HL-60/S4 treated with phorbol 12-myristate 13-acetate at 8.2 ng/mL for 4 days and 3 days (cell line): ENCODE measurements at regions not wholly inside any gene's neighbourhood (a gene's known extent, or its start where the extent isn't known, plus 50 kb on each side); places are given as distances from the start of the nearest gene placed in this dataset.

ENCODE experiments used
- in situ Hi-C: fragments of 300-500 bp; cut with MboI; formaldehyde crosslinking; loops from 2 replicates; pipeline ENCODE4 v1.15.0; 2022; ENCODE audit warnings: low sequenced_read_pairs

- in situ Hi-C loops = no loop called here
Measured at GRCh38 chr9:13450723-13451122, 171.2 kb upstream of the MPDZ start.

GRCh38 chr9:13448482-13448881 lies 169.0 kb upstream of the MPDZ start:
- in situ Hi-C loops = loop anchor here (25.0 kb wide), 1 partner anchor 914 kb away; no protein-coding TSS in a partner anchor

- in situ Hi-C loops = loop anchor here (25.0 kb wide), 1 partner anchor 914 kb away; no protein-coding TSS in a partner anchor
Measured at GRCh38 chr9:13447843-13448422, 168.4 kb upstream of the MPDZ start.

GRCh38 chr9:13446938-13447842 lies 167.7 kb upstream of the MPDZ start:
- in situ Hi-C loops = loop anchor here (25.0 kb wide), 1 partner anchor 915 kb away; no protein-coding TSS in a partner anchor

- in situ Hi-C loops = loop anchor here (25.0 kb wide), 1 partner anchor 916 kb away; no protein-coding TSS in a partner anchor
Measured at GRCh38 chr9:13446286-13446937, 166.9 kb upstream of the MPDZ start.

GRCh38 chr9:13445103-13445500 lies 165.6 kb upstream of the MPDZ start:
- in situ Hi-C loops = loop anchor here (25.0 kb wide), 1 partner anchor 917 kb away; no protein-coding TSS in a partner anchor

GRCh38 chr9:13444245-13445102 lies 165.0 kb upstream of the MPDZ start:
- in situ Hi-C loops = loop anchor here (25.0 kb wide), 1 partner anchor 918 kb away; no protein-coding TSS in a partner anchor

GRCh38 chr9:13443346-13444244 lies 164.1 kb upstream of the MPDZ start:
- in situ Hi-C loops = loop anchor here (25.0 kb wide), 1 partner anchor 919 kb away; no protein-coding TSS in a partner anchor

GRCh38 chr9:13439685-13440476 lies 160.4 kb upstream of the MPDZ start:
- in situ Hi-C loops = loop anchor here (25.0 kb wide), 1 partner anchor 922 kb away; no protein-coding TSS in a partner anchor

GRCh38 chr9:13437866-13438265 lies 158.4 kb upstream of the MPDZ start:
- in situ Hi-C loops = loop anchor here (25.0 kb wide), 1 partner anchor 924 kb away; no protein-coding TSS in a partner anchor

- in situ Hi-C loops = loop anchor here (25.0 kb wide), 1 partner anchor 926 kb away; no protein-coding TSS in a partner anchor
Measured at GRCh38 chr9:13436591-13436990, 157.1 kb upstream of the MPDZ start.

GRCh38 chr9:13433453-13433852 lies 154.0 kb upstream of the MPDZ start:
- in situ Hi-C loops = loop anchor here (25.0 kb wide), 1 partner anchor 929 kb away; no protein-coding TSS in a partner anchor

- in situ Hi-C loops = loop anchor here (25.0 kb wide), 1 partner anchor 929 kb away; no protein-coding TSS in a partner anchor
Measured at GRCh38 chr9:13432904-13433303, 153.4 kb upstream of the MPDZ start.

GRCh38 chr9:13431692-13432091 lies 152.2 kb upstream of the MPDZ start:
- in situ Hi-C loops = loop anchor here (25.0 kb wide), 1 partner anchor 931 kb away; no protein-coding TSS in a partner anchor

GRCh38 chr9:13431222-13431536 lies 151.7 kb upstream of the MPDZ start:
- in situ Hi-C loops = loop anchor here (25.0 kb wide), 1 partner anchor 931 kb away; no protein-coding TSS in a partner anchor

GRCh38 chr9:13430368-13431221 lies 151.1 kb upstream of the MPDZ start:
- in situ Hi-C loops = loop anchor here (25.0 kb wide), 1 partner anchor 932 kb away; no protein-coding TSS in a partner anchor
